A549 (cell line): ENCODE measurements at regions not wholly inside any gene's neighbourhood (a gene's known extent, or its start where the extent isn't known, plus 50 kb on each side); places are given as distances from the start of the nearest gene placed in this dataset.

Experiments
- ATAC-seq, 2 experiments: fragments of 200-7000 bp in 1 of 2; fragments of >200 bp in 1 of 2; cut with Nextera tagmentation in 1 of 2; cut with Tn5 transposase in 1 of 2; 3 replicates each; pipeline versions ENCODE4 v1.8.0 to v1.9.1; 2018 to 2020; ENCODE audit warnings: mild to moderate bottlenecking in 1 of 2, moderate library complexity in 1 of 2
- CTCF ChIA-PET: fragments of 300-600 bp; sonication (Branson Sonifier 250); formaldehyde crosslinking; extraction: SDS; loops from one replicate; lab custom pipeline; 2021; ENCODE audit warnings: antibody characterized with exemption, inconsistent platforms; lab: Yijun Ruan, JAX
- POLR2A ChIA-PET: fragments of 350-600 bp; formaldehyde crosslinking; extraction: SDS; loops from one replicate; lab custom pipeline; 2021; ENCODE audit warnings: antibody characterized with exemption, inconsistent platforms; lab: Yijun Ruan, JAX
- DNase-seq, 2 experiments: peaks; one replicate each; pipeline versions ENCODE4 v3.0.0 to v3.0.0-alpha.2; 2011 to 2016; ENCODE audit warnings: low read depth in 1 of 2, low spot score in 1 of 2
- FAIRE-seq: peaks from 2 replicates; lab custom pipeline; 2011; peaks lifted over from hg19 to GRCh38; lab: Jason Lieb, UNC
- H3K27ac ChIP-seq, 2 experiments: fragments of >200 bp; sonication (Bioruptor Twin); formaldehyde crosslinking; 3 replicates each; pipeline ENCODE4 v1.5.1; 2016 to 2017
- H3K4me1 ChIP-seq: fragments of >200 bp; sonication (Bioruptor Twin); formaldehyde crosslinking; 3 replicates; pipeline ENCODE4 v1.6.1; 2016
- H3K4me2 ChIP-seq: fragments of >200 bp; sonication (Bioruptor Twin); formaldehyde crosslinking; 3 replicates; pipeline ENCODE4 v1.6.1; 2016
- H3K4me3 ChIP-seq: fragments of >200 bp; sonication (Bioruptor Twin); formaldehyde crosslinking; 3 replicates; pipeline ENCODE4 v1.5.1; 2016
- H3K9me3 ChIP-seq: fragments of >200 bp; sonication (Bioruptor Twin); formaldehyde crosslinking; 3 replicates; pipeline ENCODE4 v1.6.1; 2016
- BHLHE40 ChIP-seq: IDR thresholded peaks from 2 replicates; pipeline ENCODE4 v1.6.1; 2012; ENCODE audit warnings: low read depth, low read length, inconsistent platforms
- CHD2 ChIP-seq: fragments of 150-350 bp; IDR thresholded peaks from 2 replicates; pipeline ENCODE4 v1.6.1; 2014; ENCODE audit warnings: low read length; ENCODE audit not compliant: partially characterized antibody
- EHF ChIP-seq: fragments of 250-450 bp; sonication (Bioruptor Pico); IDR thresholded peaks from 2 replicates; pipeline ENCODE4 v1.5.0; 2020; ENCODE audit warnings: mild to moderate bottlenecking
- EP300 ChIP-seq, 2 experiments: fragments of >200 bp; sonication (Bioruptor Twin); formaldehyde crosslinking; IDR thresholded peaks; 2 replicates in 1 of 2; 3 replicates in 1 of 2; pipeline ENCODE4 v1.6.1; 2016 to 2017
- FOSB ChIP-seq: fragments of 250-450 bp; sonication (Bioruptor Pico); IDR thresholded peaks from 2 replicates; pipeline ENCODE4 v1.5.0; 2020; ENCODE audit warnings: mild to moderate bottlenecking, moderate library complexity
- GATA3 ChIP-seq: IDR thresholded peaks from 2 replicates; pipeline ENCODE4 v1.6.1; 2012; ENCODE audit warnings: borderline replicate concordance
- HEYL ChIP-seq: fragments of 250-450 bp; sonication (Bioruptor Pico); IDR thresholded peaks from 2 replicates; pipeline ENCODE4 v1.8.0; 2021; ENCODE audit warnings: mild to moderate bottlenecking, moderate library complexity
- HOXA7 ChIP-seq: fragments of 250-450 bp; sonication (Bioruptor Pico); IDR thresholded peaks from 2 replicates; pipeline ENCODE4 v1.5.0; 2020; ENCODE audit warnings: mild to moderate bottlenecking, moderate library complexity
- HOXB13 ChIP-seq: fragments of 250-450 bp; sonication (Bioruptor Pico); IDR thresholded peaks from 2 replicates; pipeline ENCODE4 v1.5.0; 2020; ENCODE audit warnings: low read depth, mild to moderate bottlenecking, moderate library complexity
- HOXB5 ChIP-seq: fragments of 250-450 bp; sonication (Bioruptor Pico); IDR thresholded peaks from 2 replicates; pipeline ENCODE4 v1.5.0; 2020; ENCODE audit warnings: mild to moderate bottlenecking, moderate library complexity
- JUN ChIP-seq, 2 experiments: fragments of >200 bp; sonication (Bioruptor Twin); formaldehyde crosslinking; IDR thresholded peaks; 2 replicates in 1 of 2; 3 replicates in 1 of 2; pipeline ENCODE4 v1.6.1; 2016 to 2017
- JUNB ChIP-seq: fragments of >200 bp; sonication (Bioruptor Twin); formaldehyde crosslinking; IDR thresholded peaks from 2 replicates; pipeline ENCODE4 v1.6.1; 2016
- KDM1A ChIP-seq: fragments of 200-600 bp; sonication (generic); IDR thresholded peaks from 2 replicates; pipeline ENCODE4 v1.6.1; 2016; ENCODE audit warnings: low read depth, mild to moderate bottlenecking
- KDM5A ChIP-seq: fragments of 200-600 bp; sonication (generic); IDR thresholded peaks from 2 replicates; pipeline ENCODE4 v1.6.1; 2016; ENCODE audit warnings: antibody characterized with exemption, mild to moderate bottlenecking
- NFE2L2 ChIP-seq: fragments of 150-350 bp; conservative IDR thresholded peaks from 2 replicates; pipeline ENCODE4 v1.6.1; 2014; ENCODE audit warnings: low read length
- NPAS2 ChIP-seq: fragments of 250-450 bp; sonication (Bioruptor Pico); IDR thresholded peaks from 2 replicates; pipeline ENCODE4 v1.8.0; 2022; ENCODE audit warnings: mild to moderate bottlenecking, moderate library complexity, borderline replicate concordance
- PHF8 ChIP-seq: fragments of 200-600 bp; sonication (generic); IDR thresholded peaks from 2 replicates; pipeline ENCODE4 v1.6.1; 2016; ENCODE audit warnings: low read depth, mild to moderate bottlenecking, antibody characterized with exemption, moderate library complexity, borderline replicate concordance
- RCOR1 ChIP-seq: fragments of 150-350 bp; IDR thresholded peaks from 2 replicates; pipeline ENCODE4 v1.6.1; 2014; ENCODE audit warnings: antibody characterized with exemption, low read length, low read depth
- RFX5 ChIP-seq: fragments of 450-650 bp; IDR thresholded peaks from 2 replicates; pipeline ENCODE4 v1.7.1; 2014; ENCODE audit warnings: antibody characterized with exemption, mild to moderate bottlenecking, moderate library complexity
- SMC3 ChIP-seq: fragments of >200 bp; sonication (Bioruptor Twin); formaldehyde crosslinking; IDR thresholded peaks from 3 replicates; pipeline ENCODE4 v1.6.1; 2018; ENCODE audit warnings: inconsistent platforms
- SREBF2 ChIP-seq: fragments of 450-650 bp; IDR thresholded peaks from 2 replicates; pipeline ENCODE4 v1.6.1; 2014; ENCODE audit warnings: mild to moderate bottlenecking, moderate library complexity
- TP53 ChIP-seq: fragments of 250-450 bp; sonication (Bioruptor Pico); IDR thresholded peaks from 2 replicates; pipeline ENCODE4 v1.5.0; 2021; ENCODE audit warnings: mild to moderate bottlenecking, moderate library complexity
- ZNF302 ChIP-seq: fragments of 250-450 bp; sonication (Bioruptor Pico); IDR thresholded peaks from 2 replicates; pipeline ENCODE4 v1.9.0; 2021; ENCODE audit warnings: inconsistent platforms, mild to moderate bottlenecking, moderate library complexity
- ZSCAN20 ChIP-seq: fragments of 250-450 bp; sonication (Bioruptor Pico); IDR thresholded peaks from 2 replicates; pipeline ENCODE4 v1.8.0; 2022; ENCODE audit warnings: mild to moderate bottlenecking, moderate library complexity
- WGBS: methylation state at CpG from one replicate; pipeline ENCODE4 v1.1.6; 2017; ENCODE audit errors: missing lambda C conversion rate; 5-methylcytosine and 5-hydroxymethylcytosine counted together
- TF ChIP-seq, protein P1 (sequence below): fragments of 450-650 bp; IDR thresholded peaks from 2 replicates; pipeline ENCODE4 v1.6.1; 2014; ENCODE audit warnings: antibody characterized with exemption
- TF ChIP-seq, protein P2 (sequence below): fragments of 200-600 bp; sonication (generic); IDR thresholded peaks from 2 replicates; pipeline ENCODE4 v1.6.1; 2016; ENCODE audit warnings: antibody characterized with exemption, mild to moderate bottlenecking, moderate library complexity
- TF ChIP-seq, protein P3 (sequence below): fragments of 150-350 bp; IDR thresholded peaks from 2 replicates; pipeline ENCODE4 v1.6.1; 2014; ENCODE audit warnings: low read depth, mild to moderate bottlenecking, low read length
- TF ChIP-seq, protein P4 (sequence below): fragments of 250-450 bp; sonication (Bioruptor Pico); IDR thresholded peaks from 2 replicates; pipeline ENCODE4 v1.5.0; 2021; ENCODE audit warnings: mild to moderate bottlenecking, moderate library complexity, borderline replicate concordance

DNA sequence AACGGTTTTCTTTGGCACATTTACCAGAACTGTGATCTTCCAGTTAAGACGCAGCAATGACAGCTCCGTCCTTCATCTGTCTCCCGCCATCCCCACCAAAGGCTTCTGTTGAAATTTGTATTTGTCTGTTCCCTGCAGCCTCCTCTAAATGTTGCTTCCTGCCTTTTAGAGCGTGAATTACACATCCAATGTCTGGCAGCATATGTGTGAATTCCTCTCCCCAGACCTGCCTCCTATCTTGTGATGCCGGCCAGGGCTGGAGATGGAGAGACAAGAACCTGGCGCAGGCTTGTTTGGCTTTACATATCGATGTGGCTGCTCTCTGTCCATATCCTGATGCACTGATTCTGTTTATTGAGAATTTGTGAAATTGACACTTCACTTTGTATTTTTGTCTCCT lies 738.4 kb upstream of the TMEM132C start:
- POLR2A ChIA-PET = no interaction called here
- no peak for FAIRE-seq
- no peaks in the 10 kb centered on the region for H3K4me1 ChIP-seq
- H3K27ac ChIP-seq = no peak overlapping the region
- CTCF ChIA-PET = no interaction called here
- WGBS = 9% methylated on average over 8 of the region's 8 CpGs
- H3K9me3 ChIP-seq = no peaks in the 10 kb centered on the region
- TF ChIP-seq HOXB5 (CRISPR knock-in tag) (no peak), SMC3 (no peak), FOSB (no peak), TP53 (CRISPR knock-in tag) (no peak), SREBF2 (no peak), GATA3 (no peak), NFE2L2 (no peak), PHF8 (no peak), CHD2 (no peak)
- TF ChIP-seq, protein P1, sequence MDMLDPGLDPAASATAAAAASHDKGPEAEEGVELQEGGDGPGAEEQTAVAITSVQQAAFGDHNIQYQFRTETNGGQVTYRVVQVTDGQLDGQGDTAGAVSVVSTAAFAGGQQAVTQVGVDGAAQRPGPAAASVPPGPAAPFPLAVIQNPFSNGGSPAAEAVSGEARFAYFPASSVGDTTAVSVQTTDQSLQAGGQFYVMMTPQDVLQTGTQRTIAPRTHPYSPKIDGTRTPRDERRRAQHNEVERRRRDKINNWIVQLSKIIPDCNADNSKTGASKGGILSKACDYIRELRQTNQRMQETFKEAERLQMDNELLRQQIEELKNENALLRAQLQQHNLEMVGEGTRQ = no peak
- TF ChIP-seq, all 56 proteins: peak for 0
- DNase-seq (no peak), ATAC-seq (no peak)
- no peak overlapping the region for H3K4me3 ChIP-seq
- no peak overlapping the region for H3K4me2 ChIP-seq

- H3K4me3 ChIP-seq = no peak overlapping the region
- TF ChIP-seq JUNB (no peak), KDM1A (no peak), HEYL (CRISPR knock-in tag) (no peak), KDM5A (no peak), HOXA7 (no peak), EP300 (IDR thresholded peaks at IDR 0.05) (no peak), RFX5 (no peak), BHLHE40 (no peak), HOXB13 (CRISPR knock-in tag) (no peak), ZNF302 (no peak), RCOR1 (no peak), ZSCAN20 (CRISPR knock-in tag) (no peak), EHF (no peak), TP53 (CRISPR knock-in tag) (no peak), JUN (IDR thresholded peaks at IDR 0.05) (no peak), GATA3 (no peak), NPAS2 (CRISPR knock-in tag) (no peak)
- TF ChIP-seq, protein P2, sequence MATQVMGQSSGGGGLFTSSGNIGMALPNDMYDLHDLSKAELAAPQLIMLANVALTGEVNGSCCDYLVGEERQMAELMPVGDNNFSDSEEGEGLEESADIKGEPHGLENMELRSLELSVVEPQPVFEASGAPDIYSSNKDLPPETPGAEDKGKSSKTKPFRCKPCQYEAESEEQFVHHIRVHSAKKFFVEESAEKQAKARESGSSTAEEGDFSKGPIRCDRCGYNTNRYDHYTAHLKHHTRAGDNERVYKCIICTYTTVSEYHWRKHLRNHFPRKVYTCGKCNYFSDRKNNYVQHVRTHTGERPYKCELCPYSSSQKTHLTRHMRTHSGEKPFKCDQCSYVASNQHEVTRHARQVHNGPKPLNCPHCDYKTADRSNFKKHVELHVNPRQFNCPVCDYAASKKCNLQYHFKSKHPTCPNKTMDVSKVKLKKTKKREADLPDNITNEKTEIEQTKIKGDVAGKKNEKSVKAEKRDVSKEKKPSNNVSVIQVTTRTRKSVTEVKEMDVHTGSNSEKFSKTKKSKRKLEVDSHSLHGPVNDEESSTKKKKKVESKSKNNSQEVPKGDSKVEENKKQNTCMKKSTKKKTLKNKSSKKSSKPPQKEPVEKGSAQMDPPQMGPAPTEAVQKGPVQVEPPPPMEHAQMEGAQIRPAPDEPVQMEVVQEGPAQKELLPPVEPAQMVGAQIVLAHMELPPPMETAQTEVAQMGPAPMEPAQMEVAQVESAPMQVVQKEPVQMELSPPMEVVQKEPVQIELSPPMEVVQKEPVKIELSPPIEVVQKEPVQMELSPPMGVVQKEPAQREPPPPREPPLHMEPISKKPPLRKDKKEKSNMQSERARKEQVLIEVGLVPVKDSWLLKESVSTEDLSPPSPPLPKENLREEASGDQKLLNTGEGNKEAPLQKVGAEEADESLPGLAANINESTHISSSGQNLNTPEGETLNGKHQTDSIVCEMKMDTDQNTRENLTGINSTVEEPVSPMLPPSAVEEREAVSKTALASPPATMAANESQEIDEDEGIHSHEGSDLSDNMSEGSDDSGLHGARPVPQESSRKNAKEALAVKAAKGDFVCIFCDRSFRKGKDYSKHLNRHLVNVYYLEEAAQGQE = no peak
- TF ChIP-seq, protein P3, sequence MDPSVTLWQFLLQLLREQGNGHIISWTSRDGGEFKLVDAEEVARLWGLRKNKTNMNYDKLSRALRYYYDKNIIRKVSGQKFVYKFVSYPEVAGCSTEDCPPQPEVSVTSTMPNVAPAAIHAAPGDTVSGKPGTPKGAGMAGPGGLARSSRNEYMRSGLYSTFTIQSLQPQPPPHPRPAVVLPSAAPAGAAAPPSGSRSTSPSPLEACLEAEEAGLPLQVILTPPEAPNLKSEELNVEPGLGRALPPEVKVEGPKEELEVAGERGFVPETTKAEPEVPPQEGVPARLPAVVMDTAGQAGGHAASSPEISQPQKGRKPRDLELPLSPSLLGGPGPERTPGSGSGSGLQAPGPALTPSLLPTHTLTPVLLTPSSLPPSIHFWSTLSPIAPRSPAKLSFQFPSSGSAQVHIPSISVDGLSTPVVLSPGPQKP = no peak
- TF ChIP-seq, protein P4, sequence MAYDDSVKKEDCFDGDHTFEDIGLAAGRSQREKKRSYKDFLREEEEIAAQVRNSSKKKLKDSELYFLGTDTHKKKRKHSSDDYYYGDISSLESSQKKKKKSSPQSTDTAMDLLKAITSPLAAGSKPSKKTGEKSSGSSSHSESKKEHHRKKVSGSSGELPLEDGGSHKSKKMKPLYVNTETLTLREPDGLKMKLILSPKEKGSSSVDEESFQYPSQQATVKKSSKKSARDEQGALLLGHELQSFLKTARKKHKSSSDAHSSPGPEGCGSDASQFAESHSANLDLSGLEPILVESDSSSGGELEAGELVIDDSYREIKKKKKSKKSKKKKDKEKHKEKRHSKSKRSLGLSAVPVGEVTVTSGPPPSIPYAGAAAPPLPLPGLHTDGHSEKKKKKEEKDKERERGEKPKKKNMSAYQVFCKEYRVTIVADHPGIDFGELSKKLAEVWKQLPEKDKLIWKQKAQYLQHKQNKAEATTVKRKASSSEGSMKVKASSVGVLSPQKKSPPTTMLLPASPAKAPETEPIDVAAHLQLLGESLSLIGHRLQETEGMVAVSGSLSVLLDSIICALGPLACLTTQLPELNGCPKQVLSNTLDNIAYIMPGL (CRISPR knock-in tag) = no peak
- TF ChIP-seq, all 56 proteins: peak for 0
- FAIRE-seq = no peak
- ATAC-seq = no peak
- no peaks in the 10 kb centered on the region for H3K9me3 ChIP-seq
- ChIA-PET CTCF (interaction anchor here (0.6 kb wide), 1 partner anchor 74 kb away, joined by 3 read pairs; no protein-coding TSS in a partner anchor), POLR2A (no interaction called here)
- H3K27ac ChIP-seq = no peak overlapping the region
- 6% methylated on average over 3 of the region's 3 CpGs for WGBS
- no peaks in the 10 kb centered on the region for H3K4me1 ChIP-seq
- no peak overlapping the region for H3K4me2 ChIP-seq
- no peak for DNase-seq
Measured at GRCh38 chr12:127531542-127531941, 735.4 kb upstream of the TMEM132C start.
